IPS-NIHi7 (cell line): ENCODE measurements at regions not wholly inside any gene's neighbourhood (a gene's known extent, or its start where the extent isn't known, plus 50 kb on each side); places are given as distances from the start of the nearest gene placed in this dataset.
A peak's percentile ranks its signal among the peaks of the same experiment; 100 is the strongest.

Source experiments
- DNase-seq: peaks from one replicate; pipeline ENCODE4 v3.0.0; 2012; ENCODE audit warnings: mixed read lengths; ENCODE audit errors: extremely low spot score

- DNase-seq = no peak
These were observed 166.4 kb downstream of the TMEM18 start for GRCh38 chr2:510839-511238.

GRCh38 chr2:509888-510287 lies 167.3 kb downstream of the TMEM18 start:
- no peak for DNase-seq

- DNase-seq = no peak
These were observed 169.1 kb downstream of the TMEM18 start for GRCh38 chr2:508121-508520.

GRCh38 chr2:506866-507265 lies 170.3 kb downstream of the TMEM18 start:
- DNase-seq = no peak

- DNase-seq = no peak
These were observed 170.8 kb downstream of the TMEM18 start for GRCh38 chr2:506451-506850.

- peak; percentile 45 for DNase-seq
These were observed 171.3 kb downstream of the TMEM18 start for GRCh38 chr2:505941-506340.

GRCh38 chr2:503288-503999 lies 173.8 kb downstream of the TMEM18 start:
- DNase-seq = no peak

GRCh38 chr2:502831-503230 lies 174.4 kb downstream of the TMEM18 start:
- no peak for DNase-seq

GRCh38 chr2:501667-502066 lies 175.5 kb downstream of the TMEM18 start:
- DNase-seq = no peak

GRCh38 chr2:501130-501529 lies 176.1 kb downstream of the TMEM18 start:
- peak; percentile 54 for DNase-seq

GRCh38 chr2:499726-500125 lies 177.5 kb downstream of the TMEM18 start:
- no peak for DNase-seq

- DNase-seq = no peak
These were observed 178.6 kb downstream of the TMEM18 start for GRCh38 chr2:498493-499178.

GRCh38 chr2:497770-498492 lies 179.3 kb downstream of the TMEM18 start:
- no peak for DNase-seq

GRCh38 chr2:496729-497128 lies 180.5 kb downstream of the TMEM18 start:
- DNase-seq = no peak

GRCh38 chr2:495745-496275 lies 181.4 kb downstream of the TMEM18 start:
- no peak for DNase-seq

GRCh38 chr2:494853-495252 lies 182.4 kb downstream of the TMEM18 start:
- no peak for DNase-seq

GRCh38 chr2:493228-493627 lies 184.0 kb downstream of the TMEM18 start:
- no peak for DNase-seq

- no peak for DNase-seq
These were observed 185.0 kb downstream of the TMEM18 start for GRCh38 chr2:492178-492577.

GRCh38 chr2:489838-490237 lies 187.4 kb downstream of the TMEM18 start:
- no peak for DNase-seq

GRCh38 chr2:489084-489483 lies 188.1 kb downstream of the TMEM18 start:
- no peak for DNase-seq

GRCh38 chr2:487186-488079 lies 189.8 kb downstream of the TMEM18 start:
- DNase-seq = no peak

GRCh38 chr2:486371-486770 lies 190.8 kb downstream of the TMEM18 start:
- DNase-seq = no peak
